ENCODE measurements at regions not wholly inside any gene's neighbourhood (a gene's known extent, or its start where the extent isn't known, plus 50 kb on each side); places are given as distances from the start of the nearest gene placed in this dataset.

DNA sequence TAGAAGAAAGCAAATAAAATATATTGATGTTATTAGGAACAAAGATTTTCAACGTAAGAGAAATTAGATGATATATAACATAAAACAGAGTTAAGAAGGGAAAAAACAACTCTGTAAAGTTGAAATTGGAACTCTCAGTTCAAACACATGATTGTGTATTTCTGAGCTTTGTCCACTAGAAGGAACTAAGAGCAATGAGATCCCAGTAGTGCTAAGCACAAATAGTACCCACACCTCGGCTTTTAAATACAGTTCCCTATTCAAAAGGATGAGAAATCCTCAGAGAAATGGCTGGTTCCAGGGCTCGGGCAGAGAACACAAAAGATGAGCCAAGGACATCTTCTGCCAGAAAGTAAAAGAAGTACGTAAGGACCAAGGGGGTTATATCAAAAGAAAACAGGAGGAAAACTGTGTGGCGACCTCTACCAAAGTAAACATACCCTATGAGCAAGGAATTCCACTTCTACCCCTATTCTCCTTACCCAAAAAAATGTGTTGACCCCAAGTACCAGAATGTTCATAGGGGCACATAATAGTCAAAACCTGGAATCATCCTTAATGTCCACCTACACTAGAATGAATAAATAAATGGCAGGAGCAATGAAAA, 96.6 kb downstream of the SPTSSA start:
- H3K4me1 ChIP-seq (ENCODE audit: control insufficient read depth in 1 of 2, insufficient read depth in 2 of 2, low read length in 2 of 2) = peaks cover 4 to 17% of the 10 kb centered on the region in 2 donors
- H3K9me3 ChIP-seq (ENCODE audit: control insufficient read depth in 1 of 2, low read length in 2 of 2) = no peaks in the 10 kb centered on the region
- H3K36me3 ChIP-seq (ENCODE audit: control insufficient read depth in 1 of 2, insufficient read depth in 2 of 2, low read length in 2 of 2) = no peaks in the 10 kb centered on the region
- H3K4me3 ChIP-seq (ENCODE audit: low read depth in 1 of 2, low read length in 2 of 2) = no peak overlapping the region
- no peak overlapping the region for H3K27ac ChIP-seq (ENCODE audit: low read length)
- no peaks in the 10 kb centered on the region for H3K27me3 ChIP-seq (ENCODE audit: low read depth, low read length)

GRCh38 chr14:34364201-34364600, 97.8 kb downstream of the SPTSSA start:
- Histone ChIP-seq H3K27ac (ENCODE audit: low read length) (no peak overlapping the region), H3K27me3 (ENCODE audit: low read depth, low read length) (no peaks in the 10 kb centered on the region), H3K4me3 (ENCODE audit: low read depth in 1 of 2, low read length in 2 of 2) (no peak overlapping the region), H3K4me1 (ENCODE audit: control insufficient read depth in 1 of 2, insufficient read depth in 2 of 2, low read length in 2 of 2) (peaks cover 3 to 17% of the 10 kb centered on the region in 2 donors), H3K9me3 (ENCODE audit: control insufficient read depth in 1 of 2, low read length in 2 of 2) (no peaks in the 10 kb centered on the region), H3K36me3 (ENCODE audit: control insufficient read depth in 1 of 2, insufficient read depth in 2 of 2, low read length in 2 of 2) (no peaks in the 10 kb centered on the region)

DNA sequence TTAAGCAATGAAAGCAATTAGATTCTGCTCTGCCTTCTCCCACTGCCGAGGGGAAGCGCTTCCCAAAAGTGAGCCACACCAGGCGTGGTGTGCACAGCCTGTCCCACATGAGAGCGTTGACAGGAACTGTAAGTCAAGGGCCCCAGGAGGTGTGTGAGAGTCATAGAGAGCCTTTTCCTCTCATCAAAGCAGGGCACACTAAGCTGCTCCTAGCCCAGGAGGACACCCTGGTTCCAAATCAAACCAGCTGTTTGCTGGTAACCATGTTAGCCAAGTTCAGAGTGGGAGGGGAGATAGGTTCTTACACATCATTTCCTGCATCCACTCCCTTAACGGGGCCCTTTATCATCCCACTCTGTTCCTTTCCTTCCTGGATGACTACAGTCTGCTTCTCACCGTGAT, 98.3 kb downstream of the SPTSSA start:
- H3K27ac ChIP-seq (ENCODE audit: low read length) = no peak overlapping the region
- peaks cover 0 to 17% of the 10 kb centered on the region in 2 donors for H3K4me1 ChIP-seq (ENCODE audit: control insufficient read depth in 1 of 2, insufficient read depth in 2 of 2, low read length in 2 of 2)
- no peaks in the 10 kb centered on the region for H3K36me3 ChIP-seq (ENCODE audit: control insufficient read depth in 1 of 2, insufficient read depth in 2 of 2, low read length in 2 of 2)
- no peaks in the 10 kb centered on the region for H3K9me3 ChIP-seq (ENCODE audit: control insufficient read depth in 1 of 2, low read length in 2 of 2)
- no peaks in the 10 kb centered on the region for H3K27me3 ChIP-seq (ENCODE audit: low read depth, low read length)
- H3K4me3 ChIP-seq (ENCODE audit: low read depth in 1 of 2, low read length in 2 of 2) = no peak overlapping the region

DNA sequence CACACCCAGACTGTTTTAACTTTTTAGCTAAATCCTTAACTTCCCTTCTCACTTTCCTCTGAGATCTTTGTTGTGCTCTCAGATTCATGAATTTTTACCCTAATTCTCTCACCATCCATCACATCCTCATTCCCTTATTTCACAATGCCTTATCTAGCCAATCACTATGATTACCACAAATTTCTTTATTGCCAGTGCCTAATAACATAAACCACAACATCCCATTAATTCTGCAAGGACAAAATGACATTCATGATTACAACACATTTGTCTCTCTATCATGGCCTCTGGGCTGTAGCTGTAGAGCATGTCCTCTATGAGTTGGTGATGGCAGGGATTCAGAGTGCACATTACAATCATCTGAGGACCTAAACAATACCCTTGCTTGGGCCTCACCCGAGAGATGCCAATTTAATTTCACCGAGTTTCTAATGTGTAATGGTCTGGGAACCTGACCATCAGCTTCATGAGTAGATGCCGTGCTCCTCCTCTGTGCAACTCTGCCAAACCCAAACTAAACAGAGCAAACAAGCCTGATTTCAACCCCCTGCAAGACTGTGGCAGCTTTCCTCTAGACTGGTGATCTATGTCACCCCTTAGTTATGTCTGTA, 99.3 kb downstream of the SPTSSA start:
- H3K4me3 ChIP-seq (ENCODE audit: low read depth in 1 of 2, low read length in 2 of 2) = no peak overlapping the region
- H3K27ac ChIP-seq (ENCODE audit: low read length) = no peak overlapping the region
- peaks cover 0 to 17% of the 10 kb centered on the region in 2 donors for H3K4me1 ChIP-seq (ENCODE audit: control insufficient read depth in 1 of 2, insufficient read depth in 2 of 2, low read length in 2 of 2)
- no peaks in the 10 kb centered on the region for H3K27me3 ChIP-seq (ENCODE audit: low read depth, low read length)
- H3K9me3 ChIP-seq (ENCODE audit: control insufficient read depth in 1 of 2, low read length in 2 of 2) = no peaks in the 10 kb centered on the region
- H3K36me3 ChIP-seq (ENCODE audit: control insufficient read depth in 1 of 2, insufficient read depth in 2 of 2, low read length in 2 of 2) = no peaks in the 10 kb centered on the region

- Histone ChIP-seq H3K27me3 (ENCODE audit: low read depth, low read length) (no peaks in the 10 kb centered on the region), H3K36me3 (ENCODE audit: control insufficient read depth in 1 of 2, insufficient read depth in 2 of 2, low read length in 2 of 2) (no peaks in the 10 kb centered on the region), H3K4me3 (ENCODE audit: low read depth in 1 of 2, low read length in 2 of 2) (no peak overlapping the region), H3K4me1 (ENCODE audit: control insufficient read depth in 1 of 2, insufficient read depth in 2 of 2, low read length in 2 of 2) (peaks cover 0 to 17% of the 10 kb centered on the region in 2 donors), H3K27ac (ENCODE audit: low read length) (peak overlapping the region; percentile 47), H3K9me3 (ENCODE audit: control insufficient read depth in 1 of 2, low read length in 2 of 2) (no peaks in the 10 kb centered on the region)
These were observed 100.5 kb downstream of the SPTSSA start for GRCh38 chr14:34361504-34362011.

- H3K4me3 ChIP-seq (ENCODE audit: low read depth in 1 of 2, low read length in 2 of 2) = no peak overlapping the region
- peaks cover 0 to 17% of the 10 kb centered on the region in 2 donors for H3K4me1 ChIP-seq (ENCODE audit: control insufficient read depth in 1 of 2, insufficient read depth in 2 of 2, low read length in 2 of 2)
- no peaks in the 10 kb centered on the region for H3K27me3 ChIP-seq (ENCODE audit: low read depth, low read length)
- H3K36me3 ChIP-seq (ENCODE audit: control insufficient read depth in 1 of 2, insufficient read depth in 2 of 2, low read length in 2 of 2) = no peaks in the 10 kb centered on the region
- H3K9me3 ChIP-seq (ENCODE audit: control insufficient read depth in 1 of 2, low read length in 2 of 2) = no peaks in the 10 kb centered on the region
- H3K27ac ChIP-seq (ENCODE audit: low read length) = no peak overlapping the region
These were observed 102.5 kb downstream of the SPTSSA start for GRCh38 chr14:34359420-34360117.

- H3K9me3 ChIP-seq (ENCODE audit: control insufficient read depth in 1 of 2, low read length in 2 of 2) = no peaks in the 10 kb centered on the region
- H3K27ac ChIP-seq (ENCODE audit: low read length) = no peak overlapping the region
- peaks cover 0 to 6% of the 10 kb centered on the region in 2 donors for H3K4me1 ChIP-seq (ENCODE audit: control insufficient read depth in 1 of 2, insufficient read depth in 2 of 2, low read length in 2 of 2)
- no peak overlapping the region for H3K4me3 ChIP-seq (ENCODE audit: low read depth in 1 of 2, low read length in 2 of 2)
- no peaks in the 10 kb centered on the region for H3K36me3 ChIP-seq (ENCODE audit: control insufficient read depth in 1 of 2, insufficient read depth in 2 of 2, low read length in 2 of 2)
- no peaks in the 10 kb centered on the region for H3K27me3 ChIP-seq (ENCODE audit: low read depth, low read length)
These were observed 105.8 kb downstream of the SPTSSA start for GRCh38 chr14:34356264-34356654.

DNA sequence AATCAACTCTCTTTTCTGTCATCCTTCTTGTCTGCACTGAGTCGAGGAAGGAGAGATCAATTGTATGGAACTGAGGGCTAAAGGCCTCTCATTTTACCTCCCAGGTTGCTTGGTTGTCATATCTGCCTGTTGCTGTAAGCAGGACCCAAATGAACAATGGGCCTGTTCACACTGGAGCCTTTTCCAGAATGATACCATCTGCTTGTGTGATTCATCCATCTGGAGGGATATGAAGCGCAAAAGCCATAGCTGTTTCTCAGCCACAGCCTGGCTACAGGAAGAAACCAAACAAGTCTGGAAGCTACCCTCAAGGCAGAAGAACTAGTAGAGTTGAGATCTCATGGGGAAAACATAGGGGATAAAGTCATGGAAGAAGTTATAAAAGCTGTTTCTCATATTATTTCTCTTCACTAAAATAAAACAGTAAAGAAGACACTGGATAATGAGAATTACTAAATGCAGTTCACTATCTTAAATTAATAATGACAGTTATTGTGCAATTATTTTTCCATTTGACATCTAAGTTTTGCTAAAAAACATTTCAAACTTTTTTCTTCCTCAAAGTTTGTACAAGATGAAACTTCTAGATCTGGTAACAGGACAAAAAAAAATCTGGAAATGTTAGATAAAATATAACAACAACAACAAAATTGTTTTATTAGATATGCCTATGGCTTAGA, 106.3 kb downstream of the SPTSSA start:
- Histone ChIP-seq H3K4me3 (ENCODE audit: low read depth in 1 of 2, low read length in 2 of 2) (no peak overlapping the region), H3K27ac (ENCODE audit: low read length) (no peak overlapping the region), H3K9me3 (ENCODE audit: control insufficient read depth in 1 of 2, low read length in 2 of 2) (no peaks in the 10 kb centered on the region), H3K27me3 (ENCODE audit: low read depth, low read length) (no peaks in the 10 kb centered on the region), H3K36me3 (ENCODE audit: control insufficient read depth in 1 of 2, insufficient read depth in 2 of 2, low read length in 2 of 2) (no peaks in the 10 kb centered on the region), H3K4me1 (ENCODE audit: control insufficient read depth in 1 of 2, insufficient read depth in 2 of 2, low read length in 2 of 2) (peaks cover 0 to under 1% of the 10 kb centered on the region in 2 donors)

DNA sequence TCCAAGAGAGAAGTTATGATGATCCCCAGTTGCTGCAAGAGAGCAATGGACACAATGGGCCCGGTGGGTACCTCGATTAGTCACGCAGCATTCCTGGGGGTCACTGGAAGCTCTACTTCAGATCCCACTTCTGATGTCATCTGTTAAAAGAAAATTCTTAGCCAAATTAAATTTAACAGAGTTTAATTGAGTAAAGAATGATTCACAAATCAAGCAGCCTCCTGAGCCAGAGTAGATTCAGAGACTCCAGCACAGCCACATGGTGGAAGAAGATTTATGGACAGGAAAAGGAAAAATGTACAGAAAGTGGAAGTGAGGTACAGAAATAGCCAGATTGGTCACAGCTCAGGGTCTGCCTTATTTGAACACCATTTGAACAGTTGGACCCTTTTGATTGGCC, 107.5 kb downstream of the SPTSSA start:
- no peaks in the 10 kb centered on the region for H3K9me3 ChIP-seq (ENCODE audit: control insufficient read depth in 1 of 2, low read length in 2 of 2)
- H3K4me1 ChIP-seq (ENCODE audit: control insufficient read depth in 1 of 2, insufficient read depth in 2 of 2, low read length in 2 of 2) = no peaks in the 10 kb centered on the region
- peak overlapping the region; percentile 50 for H3K27ac ChIP-seq (ENCODE audit: low read length)
- no peak overlapping the region for H3K4me3 ChIP-seq (ENCODE audit: low read depth in 1 of 2, low read length in 2 of 2)
- no peaks in the 10 kb centered on the region for H3K27me3 ChIP-seq (ENCODE audit: low read depth, low read length)
- no peaks in the 10 kb centered on the region for H3K36me3 ChIP-seq (ENCODE audit: control insufficient read depth in 1 of 2, insufficient read depth in 2 of 2, low read length in 2 of 2)

DNA sequence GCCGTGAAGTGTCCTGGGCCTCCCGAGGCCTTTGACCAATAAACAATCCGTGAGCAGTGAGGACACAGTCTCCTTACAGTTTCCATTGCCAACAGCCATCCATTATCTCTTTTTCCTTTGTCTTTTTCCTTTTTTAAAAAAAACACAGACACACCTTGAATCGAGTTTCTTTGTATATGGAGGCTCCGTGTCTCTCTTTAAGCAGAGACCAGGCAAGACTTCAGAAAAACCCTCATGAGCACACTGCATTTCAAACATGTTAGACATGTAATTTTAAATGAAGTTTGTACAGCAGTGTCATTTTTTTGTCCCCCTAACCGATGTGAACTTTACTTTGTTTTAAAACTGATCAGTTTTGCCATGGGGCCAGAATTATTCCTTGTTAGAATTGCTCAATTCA, 111.1 kb downstream of the SPTSSA start:
- no peaks in the 10 kb centered on the region for H3K36me3 ChIP-seq (ENCODE audit: control insufficient read depth in 1 of 2, insufficient read depth in 2 of 2, low read length in 2 of 2)
- no peak overlapping the region for H3K27ac ChIP-seq (ENCODE audit: low read length)
- H3K4me3 ChIP-seq (ENCODE audit: low read depth in 1 of 2, low read length in 2 of 2) = no peak overlapping the region
- no peaks in the 10 kb centered on the region for H3K27me3 ChIP-seq (ENCODE audit: low read depth, low read length)
- H3K9me3 ChIP-seq (ENCODE audit: control insufficient read depth in 1 of 2, low read length in 2 of 2) = no peaks in the 10 kb centered on the region
- no peaks in the 10 kb centered on the region for H3K4me1 ChIP-seq (ENCODE audit: control insufficient read depth in 1 of 2, insufficient read depth in 2 of 2, low read length in 2 of 2)

DNA sequence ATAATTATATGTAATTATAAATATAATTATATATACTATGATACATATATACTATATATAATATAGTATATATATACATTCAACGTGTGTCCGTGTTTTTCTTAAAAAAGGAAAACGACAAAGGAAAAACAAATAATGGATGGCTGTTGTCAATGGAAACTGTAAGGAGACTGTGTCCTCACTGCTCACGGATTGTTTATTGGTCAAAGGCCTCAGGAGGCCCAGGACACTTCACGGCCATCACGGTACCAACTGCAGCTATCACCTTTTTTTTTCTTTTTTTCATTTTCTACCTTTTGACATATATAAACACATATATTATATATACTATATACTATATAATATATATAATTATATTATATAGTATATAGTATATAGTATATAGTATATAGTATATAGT, 113.4 kb downstream of the SPTSSA start:
- Histone ChIP-seq H3K27ac (ENCODE audit: low read length) (no peak overlapping the region), H3K9me3 (ENCODE audit: control insufficient read depth in 1 of 2, low read length in 2 of 2) (no peaks in the 10 kb centered on the region), H3K4me3 (ENCODE audit: low read depth in 1 of 2, low read length in 2 of 2) (no peak overlapping the region), H3K27me3 (ENCODE audit: low read depth, low read length) (no peaks in the 10 kb centered on the region), H3K36me3 (ENCODE audit: control insufficient read depth in 1 of 2, insufficient read depth in 2 of 2, low read length in 2 of 2) (no peaks in the 10 kb centered on the region), H3K4me1 (ENCODE audit: control insufficient read depth in 1 of 2, insufficient read depth in 2 of 2, low read length in 2 of 2) (no peaks in the 10 kb centered on the region)

Measured in muscle layer of duodenum (tissue), 2 donors.